Stomach (tissue), 8 donors: ENCODE measurements at regions not wholly inside any gene's neighbourhood (a gene's known extent, or its start where the extent isn't known, plus 50 kb on each side); places are given as distances from the start of the nearest gene placed in this dataset.

Experiments used
- DNase-seq, 2 donors: peaks; one replicate each; pipeline versions ENCODE4 v3.0.0 to v3.0.0-alpha.2; 2013 to 2019
- H3K27ac ChIP-seq, 5 donors: fragments of 200-600 bp in 4 of 5; sonication (generic) in 4 of 5; one replicate each; pipeline ENCODE4 v1.5.1; 2013 to 2019; ENCODE audit warnings: mild to moderate bottlenecking in 1 of 5, moderate library complexity in 1 of 5
- H3K27me3 ChIP-seq, 3 donors: fragments of 200-600 bp; sonication (generic); one replicate each; pipeline ENCODE4 v1.5.1; 2017 to 2019; ENCODE audit warnings: mixed run types in 1 of 3
- H3K36me3 ChIP-seq, 4 donors: fragments of 200-600 bp; sonication (generic); 1 replicate in 3 of 4; 2 replicates in 1 of 4; pipeline ENCODE4 v1.5.1; 2016 to 2019
- H3K4me1 ChIP-seq, 4 donors: fragments of 200-600 bp; sonication (generic); one replicate each; pipeline ENCODE4 v1.5.1; 2016 to 2019
- H3K4me3 ChIP-seq, 4 donors: fragments of 200-600 bp; sonication (generic) in 3 of 4; one replicate each; pipeline ENCODE4 v1.5.1; 2016 to 2019; ENCODE audit warnings: mild to moderate bottlenecking in 1 of 4
- H3K9me3 ChIP-seq, 4 donors: fragments of 200-600 bp; sonication (generic); one replicate each; pipeline ENCODE4 v1.5.1; 2016 to 2019
- EP300 ChIP-seq: sonication (generic); formaldehyde crosslinking; IDR thresholded peaks from one replicate; pipeline ENCODE4 v1.6.1; 2017; ENCODE audit warnings: antibody characterized with exemption
- POLR2A ChIP-seq, 4 donors: fragments of 450-650 bp; IDR thresholded peaks; one replicate each; pipeline ENCODE4 v1.6.1; 2016; ENCODE audit warnings: antibody characterized with exemption in 4 of 4, control low read depth in 2 of 4, mild to moderate bottlenecking in 1 of 4, moderate library complexity in 1 of 4
- POLR2AphosphoS5 ChIP-seq, 3 donors: sonication (generic); formaldehyde crosslinking; IDR thresholded peaks; one replicate each; pipeline ENCODE4 v1.6.1; 2016; ENCODE audit warnings: antibody characterized with exemption in 3 of 3
- WGBS, 5 donors: extraction: QIAGEN DNeasy Blood & Tissue Kit in 3 of 5; methylation state at CpG; one replicate each; pipeline versions ENCODE4 v1.1.5 to v1.1.7; 2013 to 2018; 5-methylcytosine and 5-hydroxymethylcytosine counted together
- intact Hi-C: fragments of 100-400 bp; cut with DNase I; formaldehyde crosslinking; loops from one replicate; pipeline ENCODE4 v1.15.1; 2023; ENCODE audit warnings: low total_unique reads
- TF ChIP-seq, protein P1 (sequence below), 7 experiments: fragments of 450-650 bp in 4 of 7; fragments of 200-600 bp in 3 of 7; sonication (generic) in 3 of 7; IDR thresholded peaks; one replicate each; pipeline ENCODE4 v1.5.1; 2016 to 2019; ENCODE audit warnings: antibody characterized with exemption in 7 of 7, control low read depth in 2 of 7, mild to moderate bottlenecking in 1 of 7
- donor health status: healthy with polysubstance abuse.
- donor health status: Bipolar disorder and iron deficiency.
- donor health status: healthy.

DNA sequence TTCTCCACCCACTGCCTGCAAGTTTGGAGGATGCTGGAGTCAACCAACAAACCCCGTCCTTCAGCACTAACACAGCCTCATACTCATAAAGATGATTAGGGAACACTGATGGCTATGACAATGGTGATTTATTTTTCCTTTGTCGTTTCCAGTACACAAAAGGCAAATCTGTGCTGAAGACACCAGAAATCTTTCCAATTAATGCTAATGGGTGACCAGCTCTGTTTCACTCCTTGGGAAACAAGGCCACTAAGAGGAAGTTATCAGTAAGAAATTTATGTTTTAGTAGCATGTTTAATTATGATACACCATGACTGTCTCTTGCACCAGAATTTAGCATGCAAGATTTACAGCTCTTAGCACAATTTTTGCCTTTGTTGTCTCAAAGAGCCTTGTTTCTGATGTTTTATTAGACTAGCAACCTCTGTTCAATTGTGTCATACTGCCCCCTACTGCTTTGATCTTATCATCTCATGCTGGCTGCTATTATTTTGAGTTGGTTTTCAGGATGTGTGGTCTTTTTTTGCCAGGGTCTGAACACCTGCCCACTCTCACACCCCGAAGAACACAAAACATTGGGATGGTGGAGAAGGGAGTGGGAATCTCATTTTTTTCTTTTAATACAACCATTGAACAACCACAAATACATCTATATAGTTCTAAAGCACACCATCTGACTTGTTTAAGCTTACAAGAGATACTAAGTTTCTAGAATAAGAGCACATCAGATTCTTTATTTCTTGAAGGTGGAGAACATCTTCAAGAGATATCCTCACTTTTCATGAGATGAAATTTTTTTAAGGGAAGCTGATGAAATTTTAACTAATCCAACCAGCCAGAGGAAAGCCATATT is 160.9 kb downstream of the SPTSSA start:
- Histone ChIP-seq H3K27me3 (no peaks in the 10 kb centered on the region), H3K4me1 (peaks cover 0 to 4% (median 0%) of the 10 kb centered on the region in 4 donors), H3K27ac (no peak overlapping the region), H3K36me3 (no peaks in the 10 kb centered on the region), H3K4me3 (no peak overlapping the region), H3K9me3 (no peaks in the 10 kb centered on the region)
- intact Hi-C loops = no loop called here
- TF ChIP-seq, protein P1, sequence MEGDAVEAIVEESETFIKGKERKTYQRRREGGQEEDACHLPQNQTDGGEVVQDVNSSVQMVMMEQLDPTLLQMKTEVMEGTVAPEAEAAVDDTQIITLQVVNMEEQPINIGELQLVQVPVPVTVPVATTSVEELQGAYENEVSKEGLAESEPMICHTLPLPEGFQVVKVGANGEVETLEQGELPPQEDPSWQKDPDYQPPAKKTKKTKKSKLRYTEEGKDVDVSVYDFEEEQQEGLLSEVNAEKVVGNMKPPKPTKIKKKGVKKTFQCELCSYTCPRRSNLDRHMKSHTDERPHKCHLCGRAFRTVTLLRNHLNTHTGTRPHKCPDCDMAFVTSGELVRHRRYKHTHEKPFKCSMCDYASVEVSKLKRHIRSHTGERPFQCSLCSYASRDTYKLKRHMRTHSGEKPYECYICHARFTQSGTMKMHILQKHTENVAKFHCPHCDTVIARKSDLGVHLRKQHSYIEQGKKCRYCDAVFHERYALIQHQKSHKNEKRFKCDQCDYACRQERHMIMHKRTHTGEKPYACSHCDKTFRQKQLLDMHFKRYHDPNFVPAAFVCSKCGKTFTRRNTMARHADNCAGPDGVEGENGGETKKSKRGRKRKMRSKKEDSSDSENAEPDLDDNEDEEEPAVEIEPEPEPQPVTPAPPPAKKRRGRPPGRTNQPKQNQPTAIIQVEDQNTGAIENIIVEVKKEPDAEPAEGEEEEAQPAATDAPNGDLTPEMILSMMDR (IDR thresholded peaks at IDR 0.05) = peak in 5 of 7 experiments; percentile 44 to 69 (median 56)
- TF ChIP-seq POLR2AphosphoS5 (IDR thresholded peaks at IDR 0.05) (no peak), EP300 (no peak), POLR2A (IDR thresholded peaks at IDR 0.05) (no peak)
- 42 to 54% (median 46%) methylated on average over 3 of the region's 3 CpGs for WGBS, 5 donors
- peak in 1 of 2 donors; percentile 80 for DNase-seq

DNA sequence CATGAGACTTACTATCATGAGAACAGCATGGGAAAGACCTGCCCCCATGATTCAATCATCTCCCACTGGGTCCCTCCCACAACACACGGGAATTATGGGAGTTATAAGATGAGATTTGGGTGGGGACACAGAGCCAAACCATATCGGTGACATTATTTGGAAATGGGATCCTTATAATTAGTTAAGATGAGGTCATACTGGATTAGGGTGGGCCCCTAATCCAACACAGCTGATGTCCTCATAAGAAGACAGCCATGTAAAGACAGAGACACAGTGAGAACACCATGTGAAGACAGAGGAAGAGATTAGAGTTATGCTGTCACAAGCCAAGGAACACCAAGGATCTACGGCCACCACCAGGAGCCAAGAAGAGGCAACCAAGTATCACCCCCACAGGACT is 161.7 kb downstream of the SPTSSA start:
- Histone ChIP-seq H3K27me3 (no peaks in the 10 kb centered on the region), H3K4me3 (no peak overlapping the region), H3K9me3 (no peaks in the 10 kb centered on the region), H3K4me1 (peaks cover 0 to 4% (median 0%) of the 10 kb centered on the region in 4 donors), H3K36me3 (no peaks in the 10 kb centered on the region), H3K27ac (no peak overlapping the region)
- TF ChIP-seq POLR2A (IDR thresholded peaks at IDR 0.05) = no peak
- WGBS, 5 donors = 25 to 93% (median 91%) methylated on average over 3 of the region's 3 CpGs
- DNase-seq = no peak
- intact Hi-C loops = no loop called here

DNA sequence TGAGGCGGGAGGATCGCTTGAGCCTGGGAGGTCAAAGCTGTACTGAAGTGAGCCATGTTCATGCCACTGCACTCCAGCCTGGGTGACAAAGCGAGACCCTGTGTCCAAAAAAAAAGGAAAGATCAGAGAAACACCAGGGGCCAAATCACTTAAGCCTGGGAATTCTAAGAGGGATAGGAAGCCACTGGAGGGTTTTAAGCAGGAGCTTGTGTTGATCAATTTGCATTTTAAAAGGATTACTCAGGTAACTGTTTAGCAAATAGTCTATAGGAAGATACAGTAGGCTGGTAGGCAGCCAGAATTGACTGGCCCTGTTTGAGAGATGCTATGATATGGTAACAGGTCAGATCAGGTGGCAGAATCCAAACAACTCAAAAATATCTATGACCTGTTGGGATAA is 162.7 kb downstream of the SPTSSA start:
- Histone ChIP-seq H3K36me3 (no peaks in the 10 kb centered on the region), H3K4me1 (peaks cover 0 to 4% (median 0%) of the 10 kb centered on the region in 4 donors), H3K9me3 (no peaks in the 10 kb centered on the region), H3K27me3 (no peaks in the 10 kb centered on the region), H3K4me3 (no peak overlapping the region), H3K27ac (no peak overlapping the region)
- intact Hi-C loops = no loop called here
- DNase-seq = no peak
- TF ChIP-seq EP300 = no peak
- TF ChIP-seq POLR2A (IDR thresholded peaks at IDR 0.05) = no peak
- TF ChIP-seq, protein P1 (IDR thresholded peaks at IDR 0.05) = no peak
- no peak for TF ChIP-seq POLR2AphosphoS5 (IDR thresholded peaks at IDR 0.05)
- 65 to 80% (median 67%) methylated on average over 3 of the region's 3 CpGs for WGBS, 5 donors

DNA sequence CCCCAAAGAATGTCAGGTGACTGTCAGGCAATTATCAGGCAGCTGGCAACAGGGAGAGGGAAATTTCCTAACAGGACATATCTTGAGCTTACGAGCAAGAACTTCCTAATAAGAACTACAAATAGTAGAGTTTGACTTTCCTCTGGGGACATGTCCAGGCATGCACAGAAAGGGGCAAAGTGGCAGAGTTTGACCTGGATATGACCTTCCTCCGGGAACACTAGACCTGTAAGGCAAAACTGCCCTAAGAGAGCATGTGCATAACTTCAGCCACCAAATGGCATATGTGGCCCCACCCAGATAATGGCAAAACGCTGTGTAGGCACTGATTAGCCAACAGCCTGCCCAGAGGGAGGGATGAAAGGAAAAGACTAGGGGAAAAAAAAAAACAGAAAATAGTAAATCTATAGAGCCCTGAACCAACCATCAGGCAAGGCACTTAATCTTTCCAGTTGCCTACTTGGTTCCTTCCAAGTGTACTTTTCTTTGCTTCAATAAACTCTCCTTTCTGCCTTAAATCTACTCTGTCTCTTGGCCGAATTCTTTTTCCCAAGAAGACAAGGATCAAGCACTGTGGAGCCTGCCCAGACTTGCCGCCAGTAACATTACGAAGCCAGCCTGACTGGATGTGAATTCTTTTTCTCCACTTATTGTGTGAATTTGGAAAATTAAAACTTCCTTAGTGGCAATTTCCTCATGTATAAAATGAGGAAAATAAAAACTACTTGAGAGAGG is 164.1 kb downstream of the SPTSSA start:
- Histone ChIP-seq H3K27ac (no peak overlapping the region), H3K36me3 (no peaks in the 10 kb centered on the region), H3K4me1 (peaks cover 0 to 4% (median 0%) of the 10 kb centered on the region in 4 donors), H3K27me3 (no peaks in the 10 kb centered on the region), H3K4me3 (no peak overlapping the region), H3K9me3 (no peaks in the 10 kb centered on the region)
- intact Hi-C loops = no loop called here
- no peak for DNase-seq
- 55 to 58% (median 57%) methylated on average over 6 of the region's 6 CpGs for WGBS, 5 donors
- TF ChIP-seq, protein P1 (IDR thresholded peaks at IDR 0.05) = no peak
